ENCODE measurements at regions not wholly inside any gene's neighbourhood (a gene's known extent, or its start where the extent isn't known, plus 50 kb on each side); places are given as distances from the start of the nearest gene placed in this dataset.

DNA sequence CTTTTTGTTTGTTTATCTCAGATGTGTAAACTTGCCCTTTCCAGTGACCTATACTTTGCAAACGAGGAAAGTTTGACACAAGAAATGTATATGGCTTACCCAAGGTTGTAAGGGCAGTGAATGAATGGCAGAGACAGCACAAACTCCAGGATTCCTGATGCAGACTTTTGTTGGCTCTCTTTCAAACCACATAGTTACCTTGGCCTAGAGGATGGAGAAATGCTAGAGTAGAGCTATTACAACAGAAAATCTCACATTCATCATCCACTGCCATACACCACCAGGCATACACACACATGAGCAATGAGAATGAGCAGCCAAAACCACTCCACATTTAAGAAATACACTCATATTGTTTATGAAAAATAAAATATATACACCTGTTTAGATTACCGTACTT lies 387.0 kb downstream of the TLR4 start:
- H3K27me3 Mint-ChIP-seq (ENCODE audit: low read depth): no peaks in the 10 kb centered on the region

GRCh38 chr9:118091711-118092500 lies 387.7 kb downstream of the TLR4 start:
- H3K4me1 Mint-ChIP-seq (ENCODE audit: low read depth): no peaks in the 10 kb centered on the region
- H3K9me3 Mint-ChIP-seq: no peaks in the 10 kb centered on the region
- no peak overlapping the region for H3K27ac Mint-ChIP-seq
- no peaks in the 10 kb centered on the region for H3K27me3 Mint-ChIP-seq (ENCODE audit: low read depth)
- no peak overlapping the region for H3K4me3 Mint-ChIP-seq
- no peak for DNase-seq (ENCODE audit: low spot score)
- H3K36me3 Mint-ChIP-seq (ENCODE audit: low read depth): no peaks in the 10 kb centered on the region

More for the DNA sequence above, 387.0 kb downstream of the TLR4 start:
- H3K4me3 Mint-ChIP-seq: no peak overlapping the region
- DNase-seq (ENCODE audit: low spot score): no peak
- no peak overlapping the region for H3K27ac Mint-ChIP-seq
- H3K9me3 Mint-ChIP-seq: no peaks in the 10 kb centered on the region
- H3K4me1 Mint-ChIP-seq (ENCODE audit: low read depth): no peaks in the 10 kb centered on the region
- no peaks in the 10 kb centered on the region for H3K36me3 Mint-ChIP-seq (ENCODE audit: low read depth)

GRCh38 chr9:118094387-118094786 lies 390.2 kb downstream of the TLR4 start:
- Mint-ChIP-seq H3K9me3 (no peaks in the 10 kb centered on the region), H3K27ac (no peak overlapping the region)

GRCh38 chr9:118100529-118101419 lies 396.6 kb downstream of the TLR4 start:
- no peak overlapping the region for H3K4me3 Mint-ChIP-seq
- no peaks in the 10 kb centered on the region for H3K9me3 Mint-ChIP-seq
- H3K4me1 Mint-ChIP-seq (ENCODE audit: low read depth): no peaks in the 10 kb centered on the region
- no peaks in the 10 kb centered on the region for H3K27me3 Mint-ChIP-seq (ENCODE audit: low read depth)
- no peak for DNase-seq (ENCODE audit: low spot score)
- H3K27ac Mint-ChIP-seq: no peak overlapping the region
- H3K36me3 Mint-ChIP-seq (ENCODE audit: low read depth): no peaks in the 10 kb centered on the region

More at GRCh38 chr9:118094387-118094786, 390.2 kb downstream of the TLR4 start:
- Mint-ChIP-seq H3K4me1 (ENCODE audit: low read depth) (no peaks in the 10 kb centered on the region), H3K4me3 (no peak overlapping the region), H3K27me3 (ENCODE audit: low read depth) (no peaks in the 10 kb centered on the region), H3K36me3 (ENCODE audit: low read depth) (no peaks in the 10 kb centered on the region)
- DNase-seq (ENCODE audit: low spot score): no peak

DNA sequence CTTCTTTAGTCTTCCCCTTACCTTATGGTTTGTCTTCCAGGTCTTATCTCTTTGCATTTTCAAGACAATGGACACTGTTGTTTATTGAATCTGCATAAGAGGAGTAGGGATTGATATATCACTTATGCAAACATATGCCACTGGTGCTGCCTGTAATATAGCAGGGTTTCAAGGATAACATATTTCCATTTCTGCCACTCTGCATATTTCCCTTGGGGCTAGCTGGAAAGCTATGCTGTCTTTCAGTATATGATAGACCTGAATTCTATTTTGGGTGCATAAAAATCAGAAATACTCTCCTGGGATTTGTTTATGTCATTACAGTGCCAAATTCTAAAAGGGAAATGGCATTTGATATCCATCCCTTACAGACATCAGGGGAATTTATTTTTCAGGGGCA lies 400.2 kb downstream of the TLR4 start:
- no peak overlapping the region for H3K4me3 Mint-ChIP-seq
- no peaks in the 10 kb centered on the region for H3K27me3 Mint-ChIP-seq (ENCODE audit: low read depth)
- H3K9me3 Mint-ChIP-seq: no peaks in the 10 kb centered on the region
- H3K36me3 Mint-ChIP-seq (ENCODE audit: low read depth): no peaks in the 10 kb centered on the region
- H3K27ac Mint-ChIP-seq: no peak overlapping the region
- no peaks in the 10 kb centered on the region for H3K4me1 Mint-ChIP-seq (ENCODE audit: low read depth)
- DNase-seq (ENCODE audit: low spot score): no peak

DNA sequence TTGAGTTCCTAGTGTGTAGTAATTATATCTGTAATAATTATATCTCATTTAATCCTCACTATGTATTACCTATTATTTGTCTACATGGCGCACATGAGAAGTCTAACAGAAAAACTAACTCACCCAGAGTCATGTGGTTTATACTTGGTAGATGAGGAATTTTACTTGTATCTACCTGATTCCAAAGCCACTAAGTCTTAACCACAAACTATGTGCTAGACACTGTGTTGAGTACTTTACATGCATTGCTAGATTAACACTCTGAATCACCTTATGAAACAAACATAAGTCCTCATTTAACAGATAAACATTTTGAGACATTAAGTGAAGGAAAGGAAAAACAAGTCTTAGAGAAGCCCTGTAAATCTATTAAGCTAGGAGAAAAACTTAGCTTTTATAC lies 404.8 kb downstream of the TLR4 start:
- Mint-ChIP-seq H3K4me1 (ENCODE audit: low read depth) (no peaks in the 10 kb centered on the region), H3K27me3 (ENCODE audit: low read depth) (no peaks in the 10 kb centered on the region), H3K27ac (no peak overlapping the region), H3K4me3 (no peak overlapping the region), H3K9me3 (no peaks in the 10 kb centered on the region), H3K36me3 (ENCODE audit: low read depth) (no peaks in the 10 kb centered on the region)
- DNase-seq (ENCODE audit: low spot score): no peak

GRCh38 chr9:118109542-118109941 lies 405.3 kb downstream of the TLR4 start:
- H3K4me1 Mint-ChIP-seq (ENCODE audit: low read depth): no peaks in the 10 kb centered on the region
- no peaks in the 10 kb centered on the region for H3K9me3 Mint-ChIP-seq
- H3K27me3 Mint-ChIP-seq (ENCODE audit: low read depth): no peaks in the 10 kb centered on the region
- H3K27ac Mint-ChIP-seq: no peak overlapping the region
- no peak for DNase-seq (ENCODE audit: low spot score)
- no peak overlapping the region for H3K4me3 Mint-ChIP-seq
- H3K36me3 Mint-ChIP-seq (ENCODE audit: low read depth): no peaks in the 10 kb centered on the region

GRCh38 chr9:118121361-118121760 lies 417.2 kb downstream of the TLR4 start:
- no peak overlapping the region for H3K27ac Mint-ChIP-seq
- no peak overlapping the region for H3K4me3 Mint-ChIP-seq
- H3K27me3 Mint-ChIP-seq (ENCODE audit: low read depth): no peaks in the 10 kb centered on the region
- no peaks in the 10 kb centered on the region for H3K4me1 Mint-ChIP-seq (ENCODE audit: low read depth)
- no peak for DNase-seq (ENCODE audit: low spot score)
- peaks cover 4% of the 10 kb centered on the region for H3K9me3 Mint-ChIP-seq
- H3K36me3 Mint-ChIP-seq (ENCODE audit: low read depth): no peaks in the 10 kb centered on the region

DNA sequence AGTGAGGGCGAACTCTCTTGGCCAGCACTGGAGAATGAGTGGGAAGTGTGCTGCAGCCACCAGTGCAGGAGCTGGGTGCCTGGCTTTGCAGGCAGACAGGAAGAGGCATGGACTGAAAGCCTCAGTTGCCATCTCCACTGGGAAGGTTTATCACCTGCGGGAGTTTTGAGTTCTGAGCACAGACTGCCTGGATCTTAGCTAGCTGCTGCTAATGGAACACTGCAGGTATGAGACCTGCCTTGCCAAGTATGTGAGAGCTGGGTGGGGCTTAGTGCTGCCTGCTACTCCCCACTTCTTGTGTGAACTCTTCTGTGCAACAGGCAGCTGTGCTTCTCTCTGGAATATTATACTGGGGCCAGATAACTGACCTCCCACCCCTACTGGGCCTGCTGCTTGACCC lies 424.1 kb downstream of the TLR4 start:
- H3K27me3 Mint-ChIP-seq (ENCODE audit: low read depth): no peaks in the 10 kb centered on the region
- H3K27ac Mint-ChIP-seq: no peak overlapping the region
- DNase-seq (ENCODE audit: low spot score): no peak
- H3K9me3 Mint-ChIP-seq: peaks cover 11% of the 10 kb centered on the region
- H3K4me3 Mint-ChIP-seq: no peak overlapping the region
- no peaks in the 10 kb centered on the region for H3K36me3 Mint-ChIP-seq (ENCODE audit: low read depth)
- no peaks in the 10 kb centered on the region for H3K4me1 Mint-ChIP-seq (ENCODE audit: low read depth)

DNA sequence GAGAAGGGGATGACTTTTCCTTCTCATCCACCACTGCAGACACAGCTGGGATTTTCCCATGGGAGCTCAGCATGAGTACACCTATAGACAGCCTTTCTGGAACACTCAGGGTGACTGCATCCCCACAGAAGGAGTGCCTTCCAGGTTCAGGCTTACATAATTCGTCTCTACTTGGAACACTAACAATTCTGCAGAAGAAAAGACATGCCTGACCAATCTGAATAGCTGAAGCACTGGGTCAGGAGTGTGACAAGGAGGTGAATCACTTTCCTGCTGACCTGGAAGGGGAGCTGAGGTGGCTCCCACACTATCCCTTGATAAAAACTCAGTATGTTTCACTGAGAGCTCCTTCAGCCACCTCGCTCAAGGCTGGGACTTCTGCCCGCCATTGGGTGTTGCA lies 425.3 kb downstream of the TLR4 start:
- H3K4me3 Mint-ChIP-seq: no peak overlapping the region
- H3K27ac Mint-ChIP-seq: no peak overlapping the region
- peaks cover 11% of the 10 kb centered on the region for H3K9me3 Mint-ChIP-seq
- H3K36me3 Mint-ChIP-seq (ENCODE audit: low read depth): no peaks in the 10 kb centered on the region
- no peaks in the 10 kb centered on the region for H3K27me3 Mint-ChIP-seq (ENCODE audit: low read depth)
- DNase-seq (ENCODE audit: low spot score): no peak
- H3K4me1 Mint-ChIP-seq (ENCODE audit: low read depth): no peaks in the 10 kb centered on the region

- H3K36me3 Mint-ChIP-seq (ENCODE audit: low read depth): no peaks in the 10 kb centered on the region
- H3K4me3 Mint-ChIP-seq: no peak overlapping the region
- no peak for DNase-seq (ENCODE audit: low spot score)
- H3K9me3 Mint-ChIP-seq: peaks cover 8% of the 10 kb centered on the region
- H3K27ac Mint-ChIP-seq: no peak overlapping the region
- H3K27me3 Mint-ChIP-seq (ENCODE audit: low read depth): no peaks in the 10 kb centered on the region
- no peaks in the 10 kb centered on the region for H3K4me1 Mint-ChIP-seq (ENCODE audit: low read depth)
Observed at GRCh38 chr9:118148990-118149389, 444.8 kb downstream of the TLR4 start.

DNA sequence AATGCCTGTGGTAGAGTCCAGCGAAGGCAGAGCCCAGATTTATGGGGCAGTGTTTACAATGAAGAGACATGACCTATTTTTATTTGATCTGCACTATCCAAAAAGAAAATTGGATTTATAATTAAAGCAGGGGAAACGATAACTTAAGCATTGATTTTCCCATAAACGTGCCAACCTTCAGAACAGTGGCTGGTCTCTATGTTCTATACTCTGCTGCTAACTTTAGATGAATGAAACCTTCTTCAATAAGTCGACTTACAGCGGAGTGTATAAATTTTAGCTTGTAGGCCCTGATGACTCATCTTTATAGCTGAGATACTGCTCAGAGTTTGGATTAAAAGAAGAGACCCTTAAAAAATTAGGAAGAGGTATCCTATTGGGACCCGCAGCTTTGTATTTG lies 452.6 kb downstream of the TLR4 start:
- Mint-ChIP-seq H3K9me3 (no peaks in the 10 kb centered on the region), H3K36me3 (ENCODE audit: low read depth) (no peaks in the 10 kb centered on the region), H3K4me3 (no peak overlapping the region), H3K27ac (no peak overlapping the region), H3K4me1 (ENCODE audit: low read depth) (no peaks in the 10 kb centered on the region), H3K27me3 (ENCODE audit: low read depth) (no peaks in the 10 kb centered on the region)
- no peak for DNase-seq (ENCODE audit: low spot score)

- no peaks in the 10 kb centered on the region for H3K4me1 Mint-ChIP-seq (ENCODE audit: low read depth)
- no peak overlapping the region for H3K4me3 Mint-ChIP-seq
- no peak for DNase-seq (ENCODE audit: low spot score)
- H3K36me3 Mint-ChIP-seq (ENCODE audit: low read depth): no peaks in the 10 kb centered on the region
- no peaks in the 10 kb centered on the region for H3K9me3 Mint-ChIP-seq
- H3K27me3 Mint-ChIP-seq (ENCODE audit: low read depth): no peaks in the 10 kb centered on the region
- no peak overlapping the region for H3K27ac Mint-ChIP-seq
Observed at GRCh38 chr9:118162716-118163115, 458.5 kb downstream of the TLR4 start.

- Mint-ChIP-seq H3K36me3 (ENCODE audit: low read depth) (no peaks in the 10 kb centered on the region), H3K27me3 (ENCODE audit: low read depth) (no peaks in the 10 kb centered on the region)
Observed at GRCh38 chr9:118163751-118164150, 459.5 kb downstream of the TLR4 start.

More at GRCh38 chr9:118163751-118164150, 459.5 kb downstream of the TLR4 start:
- H3K9me3 Mint-ChIP-seq: no peaks in the 10 kb centered on the region
- H3K4me1 Mint-ChIP-seq (ENCODE audit: low read depth): no peaks in the 10 kb centered on the region
- DNase-seq (ENCODE audit: low spot score): no peak
- H3K27ac Mint-ChIP-seq: no peak overlapping the region
- no peak overlapping the region for H3K4me3 Mint-ChIP-seq

Measured in T-helper 2 cell treated with Interferon-gamma antibody and Interleukin-4, amounts not matched to agents 5 μg/mL and 100 μg/mL, for 36 hours (primary cell).